Bronchial epithelial cell (primary cell): ENCODE measurements at regions not wholly inside any gene's neighbourhood (a gene's known extent, or its start where the extent isn't known, plus 50 kb on each side); places are given as distances from the start of the nearest gene placed in this dataset.
"Not testable (repeated sequence)": the region's sequence is repeated elsewhere in the genome, so short reads cannot be mapped to it uniquely, and the experiment has no call there.

ENCODE experiments used
- DNase-seq: peaks from one replicate; pipeline ENCODE4 v3.0.0-alpha.2; 2010; ENCODE audit warnings: low read depth
- FAIRE-seq: peaks from 2 replicates; lab custom pipeline; 2011; peaks lifted over from hg19 to GRCh38; lab: Jason Lieb, UNC
- H3K27me3 ChIP-seq: 2 replicates; pipeline ENCODE4 v1.5.1; 2011; ENCODE audit warnings: low read length; ENCODE audit not compliant: control insufficient read depth, insufficient read depth
- H3K36me3 ChIP-seq: 2 replicates; pipeline ENCODE4 v1.5.1; 2011; ENCODE audit warnings: low read length; ENCODE audit not compliant: control insufficient read depth, insufficient read depth
- H3K4me3 ChIP-seq: 2 replicates; pipeline ENCODE4 v1.5.1; 2011; ENCODE audit warnings: mild to moderate bottlenecking, low read depth, low read length, control low read depth
- TF ChIP-seq, protein P1 (sequence below): IDR thresholded peaks from 2 replicates; pipeline ENCODE4 v1.5.1; 2011; ENCODE audit warnings: mild to moderate bottlenecking, moderate library complexity, low read length, control low read depth, inconsistent platforms; ENCODE audit not compliant: insufficient read depth, severe bottlenecking

DNA sequence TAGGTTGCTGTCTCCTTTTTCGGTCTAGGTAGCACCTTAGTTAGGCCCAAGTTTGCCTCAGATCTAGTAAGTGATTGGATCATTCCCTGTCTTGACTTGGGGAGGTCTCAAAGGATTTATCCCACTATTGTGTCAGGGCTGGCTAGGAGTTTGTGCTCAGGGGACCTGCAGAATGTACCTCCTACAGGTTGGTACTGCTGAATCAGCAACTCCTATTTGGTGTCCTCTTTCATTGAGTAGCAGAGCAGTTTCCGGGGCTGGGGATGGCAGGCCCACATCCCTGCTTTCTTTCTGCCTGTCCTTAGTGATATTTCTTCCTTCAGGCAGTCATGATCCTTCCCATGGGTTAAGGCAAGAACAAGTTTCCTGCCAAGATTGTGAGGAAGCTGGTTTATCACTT, 192.9 kb upstream of the CCNH start:
- DNase-seq (no peak), FAIRE-seq (no peak)
- Histone ChIP-seq H3K4me3 (no peak overlapping the region), H3K36me3 (no peaks in the 10 kb centered on the region), H3K27me3 (no peaks in the 10 kb centered on the region)
- TF ChIP-seq, protein P1, sequence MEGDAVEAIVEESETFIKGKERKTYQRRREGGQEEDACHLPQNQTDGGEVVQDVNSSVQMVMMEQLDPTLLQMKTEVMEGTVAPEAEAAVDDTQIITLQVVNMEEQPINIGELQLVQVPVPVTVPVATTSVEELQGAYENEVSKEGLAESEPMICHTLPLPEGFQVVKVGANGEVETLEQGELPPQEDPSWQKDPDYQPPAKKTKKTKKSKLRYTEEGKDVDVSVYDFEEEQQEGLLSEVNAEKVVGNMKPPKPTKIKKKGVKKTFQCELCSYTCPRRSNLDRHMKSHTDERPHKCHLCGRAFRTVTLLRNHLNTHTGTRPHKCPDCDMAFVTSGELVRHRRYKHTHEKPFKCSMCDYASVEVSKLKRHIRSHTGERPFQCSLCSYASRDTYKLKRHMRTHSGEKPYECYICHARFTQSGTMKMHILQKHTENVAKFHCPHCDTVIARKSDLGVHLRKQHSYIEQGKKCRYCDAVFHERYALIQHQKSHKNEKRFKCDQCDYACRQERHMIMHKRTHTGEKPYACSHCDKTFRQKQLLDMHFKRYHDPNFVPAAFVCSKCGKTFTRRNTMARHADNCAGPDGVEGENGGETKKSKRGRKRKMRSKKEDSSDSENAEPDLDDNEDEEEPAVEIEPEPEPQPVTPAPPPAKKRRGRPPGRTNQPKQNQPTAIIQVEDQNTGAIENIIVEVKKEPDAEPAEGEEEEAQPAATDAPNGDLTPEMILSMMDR = no peak

DNA sequence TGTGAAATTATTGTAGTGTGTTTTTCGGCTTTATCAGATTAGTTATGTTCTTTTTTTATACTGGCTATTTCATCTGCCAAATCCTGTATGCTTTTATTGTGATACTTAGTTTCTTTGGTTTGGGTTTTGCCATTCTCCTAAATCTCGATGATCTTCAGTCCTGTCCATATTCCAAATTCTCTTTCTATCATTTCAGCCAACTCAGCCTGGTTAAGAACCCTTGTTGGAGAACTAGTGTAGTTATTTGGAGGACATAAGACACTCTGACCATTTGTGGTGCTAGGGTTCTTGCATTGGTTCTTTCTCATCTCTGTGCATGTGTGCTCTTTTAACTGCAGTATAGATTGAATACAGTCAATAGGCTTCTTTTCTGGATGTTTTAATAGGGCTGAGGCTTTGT, 187.0 kb upstream of the CCNH start:
- no peaks in the 10 kb centered on the region for H3K27me3 ChIP-seq
- FAIRE-seq (no peak), DNase-seq (no peak)
- no peak overlapping the region for H3K4me3 ChIP-seq
- no peaks in the 10 kb centered on the region for H3K36me3 ChIP-seq
- TF ChIP-seq, protein P1 = no peak

DNA sequence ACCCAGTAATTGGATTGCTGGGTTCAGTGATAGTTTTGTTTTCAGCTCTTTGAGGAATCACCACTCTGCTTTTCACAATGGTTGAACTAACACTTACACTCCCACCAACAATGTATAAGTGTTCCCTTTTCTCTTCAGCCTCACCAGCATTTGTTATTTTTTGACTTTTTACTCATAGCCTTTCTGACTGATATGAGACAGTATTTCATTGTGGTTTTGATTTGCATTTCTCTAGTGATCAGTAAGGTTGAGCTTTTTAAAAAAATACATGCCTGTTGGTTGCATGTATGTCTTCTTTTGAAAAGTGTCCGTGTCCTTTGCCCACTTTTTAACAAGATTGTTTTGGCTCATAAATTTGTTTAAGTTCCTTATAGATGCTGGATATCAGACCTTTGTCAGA, 185.7 kb upstream of the CCNH start:
- TF ChIP-seq, protein P1 = no peak
- FAIRE-seq (no peak), DNase-seq (no peak)
- Histone ChIP-seq H3K36me3 (no peaks in the 10 kb centered on the region), H3K4me3 (no peak overlapping the region), H3K27me3 (no peaks in the 10 kb centered on the region)

DNA sequence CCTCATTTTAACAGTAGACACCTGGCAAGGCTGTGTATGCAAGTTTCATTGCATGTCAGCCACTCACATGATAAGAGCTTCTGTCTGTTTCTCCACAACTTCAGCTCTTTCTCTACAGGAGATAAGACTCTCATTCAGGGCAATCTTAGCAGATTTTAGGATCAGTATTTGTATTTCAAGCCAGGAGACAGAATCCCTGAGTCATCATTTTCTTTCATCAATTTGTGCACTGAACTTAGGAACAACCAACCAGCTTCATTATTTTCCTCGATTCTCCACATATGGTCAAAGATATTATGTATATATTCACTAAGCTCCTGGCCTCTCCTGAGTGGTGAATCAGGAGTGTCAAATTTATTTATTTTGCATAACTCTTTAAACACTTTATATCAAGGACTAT, 181.8 kb upstream of the CCNH start:
- DNase-seq (no peak), FAIRE-seq (no peak)
- Histone ChIP-seq H3K4me3 (no peak overlapping the region), H3K27me3 (no peaks in the 10 kb centered on the region), H3K36me3 (no peaks in the 10 kb centered on the region)
- TF ChIP-seq, protein P1 = no peak

DNA sequence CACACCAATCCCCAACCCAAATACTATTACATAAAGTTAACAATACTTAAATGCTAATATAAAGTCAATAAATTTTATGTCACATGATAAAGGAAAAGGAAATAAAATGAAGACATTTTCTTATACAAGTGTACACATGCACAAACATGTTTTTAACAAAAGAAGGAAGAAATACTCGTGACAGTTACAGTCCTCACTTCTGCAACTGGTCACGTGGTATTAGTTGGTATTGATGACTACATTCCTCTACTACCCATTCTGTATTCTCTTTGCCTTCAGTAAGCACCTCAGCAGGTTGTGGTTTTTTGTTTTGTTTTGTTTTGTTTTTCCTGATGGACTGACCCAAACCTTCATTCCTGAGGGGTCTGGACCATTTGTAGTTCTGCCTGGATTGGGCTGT, 176.9 kb upstream of the CCNH start:
- Histone ChIP-seq H3K36me3 (no peaks in the 10 kb centered on the region), H3K4me3 (no peak overlapping the region), H3K27me3 (no peaks in the 10 kb centered on the region)
- FAIRE-seq (no peak), DNase-seq (no peak)
- TF ChIP-seq, protein P1 = no peak

DNA sequence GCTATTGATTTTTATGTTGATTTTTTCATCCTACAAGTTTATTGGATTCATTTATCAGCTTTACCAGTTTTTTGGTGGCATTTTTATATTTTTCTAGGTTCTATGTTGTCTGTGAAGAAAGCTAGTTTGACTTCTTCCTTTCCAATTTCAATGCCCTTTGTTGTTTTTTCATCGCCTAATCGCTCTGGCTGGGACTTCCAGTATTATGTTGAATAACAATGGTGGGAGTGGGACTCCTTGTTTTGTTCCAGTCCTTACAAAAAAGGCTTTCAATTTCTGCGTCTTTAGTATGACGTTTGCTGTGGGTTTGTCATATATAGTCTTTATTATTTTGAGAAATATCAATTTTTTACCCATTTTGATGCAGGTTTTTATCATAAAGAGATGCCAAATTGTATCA, 175.6 kb upstream of the CCNH start:
- TF ChIP-seq, protein P1 = no peak
- Histone ChIP-seq H3K27me3 (no peaks in the 10 kb centered on the region), H3K4me3 (no peak overlapping the region), H3K36me3 (no peaks in the 10 kb centered on the region)
- DNase-seq (no peak), FAIRE-seq (no peak)

DNA sequence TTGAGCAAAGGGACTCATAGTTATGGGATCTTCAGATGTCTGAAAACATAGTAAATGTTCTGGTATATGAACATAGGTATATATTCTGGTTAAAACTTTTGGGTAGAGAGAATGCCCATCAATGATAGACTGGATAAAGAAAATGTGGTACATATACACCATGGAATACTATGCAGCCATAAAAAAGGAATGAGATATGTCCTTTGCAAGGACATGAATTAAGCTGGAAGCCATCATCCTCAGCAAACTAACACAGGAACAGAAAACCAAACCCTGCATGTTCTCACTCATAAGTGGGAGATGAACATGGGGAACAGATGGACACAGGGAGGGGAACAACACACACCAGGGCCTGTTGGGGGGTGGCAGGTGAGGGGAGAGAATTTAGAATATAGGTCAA, 171.0 kb upstream of the CCNH start:
- FAIRE-seq, DNase-seq, H3K36me3 ChIP-seq, H3K27me3 ChIP-seq, H3K4me3 ChIP-seq: not testable (repeated sequence)
